ENCODE measurements at regions not wholly inside any gene's neighbourhood (a gene's known extent, or its start where the extent isn't known, plus 50 kb on each side); places are given as distances from the start of the nearest gene placed in this dataset.

GRCh38 chr14:78090864-78091263, 79.3 kb upstream of the NRXN3 start:
- no peak overlapping the region for H3K4me3 Mint-ChIP-seq (ENCODE audit: unreplicated experiment)

GRCh38 chr14:78091361-78091760, 78.8 kb upstream of the NRXN3 start:
- Mint-ChIP-seq H3K9me3 (ENCODE audit: unreplicated experiment) (no peaks in the 10 kb centered on the region), H3K27me3 (ENCODE audit: unreplicated experiment) (peaks cover 3% of the 10 kb centered on the region), H3K36me3 (ENCODE audit: low read depth, unreplicated experiment) (no peaks in the 10 kb centered on the region), H3K27ac (ENCODE audit: unreplicated experiment) (no peak overlapping the region), H3K4me1 (ENCODE audit: unreplicated experiment) (no peaks in the 10 kb centered on the region), H3K4me3 (ENCODE audit: unreplicated experiment) (no peak overlapping the region)
- DNase-seq (ENCODE audit: low spot score): no peak
- TF ChIP-seq CTCF (IDR thresholded peaks at IDR 0.05; ENCODE audit: unreplicated experiment): no peak

More at GRCh38 chr14:78090864-78091263, 79.3 kb upstream of the NRXN3 start:
- H3K27ac Mint-ChIP-seq (ENCODE audit: unreplicated experiment): no peak overlapping the region
- H3K27me3 Mint-ChIP-seq (ENCODE audit: unreplicated experiment): peaks cover 3% of the 10 kb centered on the region
- DNase-seq (ENCODE audit: low spot score): no peak
- no peaks in the 10 kb centered on the region for H3K36me3 Mint-ChIP-seq (ENCODE audit: low read depth, unreplicated experiment)
- H3K9me3 Mint-ChIP-seq (ENCODE audit: unreplicated experiment): no peaks in the 10 kb centered on the region
- H3K4me1 Mint-ChIP-seq (ENCODE audit: unreplicated experiment): no peaks in the 10 kb centered on the region
- TF ChIP-seq CTCF (IDR thresholded peaks at IDR 0.05; ENCODE audit: unreplicated experiment): no peak

GRCh38 chr14:78092040-78092439, 78.1 kb upstream of the NRXN3 start:
- Mint-ChIP-seq H3K4me1 (ENCODE audit: unreplicated experiment) (no peaks in the 10 kb centered on the region), H3K27ac (ENCODE audit: unreplicated experiment) (no peak overlapping the region)

GRCh38 chr14:78103271-78103670, 66.9 kb upstream of the NRXN3 start:
- Mint-ChIP-seq H3K4me1 (ENCODE audit: unreplicated experiment) (no peaks in the 10 kb centered on the region), H3K9me3 (ENCODE audit: unreplicated experiment) (no peaks in the 10 kb centered on the region), H3K36me3 (ENCODE audit: low read depth, unreplicated experiment) (no peaks in the 10 kb centered on the region), H3K4me3 (ENCODE audit: unreplicated experiment) (no peak overlapping the region), H3K27me3 (ENCODE audit: unreplicated experiment) (peaks cover 3% of the 10 kb centered on the region), H3K27ac (ENCODE audit: unreplicated experiment) (no peak overlapping the region)
- DNase-seq (ENCODE audit: low spot score): no peak
- TF ChIP-seq CTCF (IDR thresholded peaks at IDR 0.05; ENCODE audit: unreplicated experiment): no peak

More at GRCh38 chr14:78092040-78092439, 78.1 kb upstream of the NRXN3 start:
- DNase-seq (ENCODE audit: low spot score): no peak
- no peaks in the 10 kb centered on the region for H3K36me3 Mint-ChIP-seq (ENCODE audit: low read depth, unreplicated experiment)
- no peaks in the 10 kb centered on the region for H3K9me3 Mint-ChIP-seq (ENCODE audit: unreplicated experiment)
- no peak for TF ChIP-seq CTCF (IDR thresholded peaks at IDR 0.05; ENCODE audit: unreplicated experiment)
- H3K27me3 Mint-ChIP-seq (ENCODE audit: unreplicated experiment): peaks cover 3% of the 10 kb centered on the region
- H3K4me3 Mint-ChIP-seq (ENCODE audit: unreplicated experiment): no peak overlapping the region

- no peak overlapping the region for H3K4me3 Mint-ChIP-seq (ENCODE audit: unreplicated experiment)
- H3K4me1 Mint-ChIP-seq (ENCODE audit: unreplicated experiment): no peaks in the 10 kb centered on the region
- TF ChIP-seq CTCF (IDR thresholded peaks at IDR 0.05; ENCODE audit: unreplicated experiment): no peak
- no peaks in the 10 kb centered on the region for H3K36me3 Mint-ChIP-seq (ENCODE audit: low read depth, unreplicated experiment)
- no peaks in the 10 kb centered on the region for H3K9me3 Mint-ChIP-seq (ENCODE audit: unreplicated experiment)
- no peak overlapping the region for H3K27ac Mint-ChIP-seq (ENCODE audit: unreplicated experiment)
- H3K27me3 Mint-ChIP-seq (ENCODE audit: unreplicated experiment): peaks cover 3% of the 10 kb centered on the region
- DNase-seq (ENCODE audit: low spot score): no peak
These were observed 66.0 kb upstream of the NRXN3 start for GRCh38 chr14:78104160-78104559.
